Kidney tubule cell (primary cell): ENCODE measurements at regions not wholly inside any gene's neighbourhood (a gene's known extent, or its start where the extent isn't known, plus 50 kb on each side); places are given as distances from the start of the nearest gene placed in this dataset.
"Not testable (repeated sequence)": the region's sequence is repeated elsewhere in the genome, so short reads cannot be mapped to it uniquely, and the experiment has no call there.

ENCODE experiments used
- DNase-seq: peaks from one replicate; pipeline ENCODE4 v3.0.0-alpha.2; 2018; ENCODE audit warnings: low spot score

DNA sequence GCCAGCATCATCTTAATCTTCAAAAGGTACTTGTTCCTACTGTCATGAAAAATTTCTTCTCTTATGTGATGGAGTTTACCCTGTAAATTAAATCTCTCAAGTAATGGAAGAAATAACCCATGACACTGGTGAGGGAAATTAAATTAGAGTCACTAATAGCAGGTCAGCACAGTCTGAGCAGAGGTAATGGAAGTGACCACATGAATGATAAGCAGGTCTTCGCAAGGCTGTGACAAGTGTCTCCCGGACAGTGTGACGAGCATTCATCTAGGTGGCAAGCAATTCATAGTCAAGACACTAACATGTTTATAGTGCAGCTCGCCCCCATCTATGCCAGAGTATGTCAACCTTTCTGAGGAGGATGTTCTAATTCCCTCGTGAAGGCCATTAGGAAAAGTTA lies 249.2 kb downstream of the FRK start:
- no peak for DNase-seq

DNA sequence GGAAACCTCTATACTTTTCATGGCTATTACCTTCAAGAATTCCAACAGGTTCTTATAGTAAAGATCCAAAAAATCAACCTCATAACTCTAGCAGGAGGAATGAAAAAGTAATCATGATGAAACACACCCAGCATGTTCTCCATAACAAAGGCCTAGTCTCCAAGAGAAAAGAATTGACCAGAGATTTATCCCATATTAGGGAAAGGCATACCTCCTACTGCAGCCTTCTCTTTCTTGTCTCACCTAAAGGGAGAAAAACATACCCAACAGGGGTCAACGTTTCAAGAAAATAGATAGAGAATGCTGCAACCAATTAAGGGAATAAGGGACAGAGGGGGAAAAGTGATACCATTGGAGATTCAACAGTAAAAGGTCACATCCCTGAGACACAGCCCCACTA lies 262.5 kb downstream of the FRK start:
- DNase-seq, result no peak

DNA sequence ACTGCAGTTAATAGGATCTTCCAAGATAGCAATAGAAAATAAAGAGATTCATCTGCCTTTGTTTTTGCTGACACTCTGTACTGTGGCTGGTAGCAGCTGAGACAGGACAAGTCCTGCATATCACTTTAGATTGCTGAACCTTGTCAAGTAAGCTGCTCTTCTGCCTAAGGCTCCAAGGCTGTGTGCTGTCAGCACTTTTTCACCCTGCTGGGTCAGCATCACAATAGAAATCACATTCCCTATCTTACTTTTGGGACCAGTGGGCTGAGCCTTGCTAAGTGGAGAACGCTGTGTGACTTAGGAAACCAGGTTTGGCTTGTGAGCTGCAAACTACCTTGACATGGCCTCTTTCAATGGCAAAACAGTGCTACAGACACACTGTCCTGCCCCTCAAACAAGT lies 263.9 kb downstream of the FRK start:
- no peak for DNase-seq

DNA sequence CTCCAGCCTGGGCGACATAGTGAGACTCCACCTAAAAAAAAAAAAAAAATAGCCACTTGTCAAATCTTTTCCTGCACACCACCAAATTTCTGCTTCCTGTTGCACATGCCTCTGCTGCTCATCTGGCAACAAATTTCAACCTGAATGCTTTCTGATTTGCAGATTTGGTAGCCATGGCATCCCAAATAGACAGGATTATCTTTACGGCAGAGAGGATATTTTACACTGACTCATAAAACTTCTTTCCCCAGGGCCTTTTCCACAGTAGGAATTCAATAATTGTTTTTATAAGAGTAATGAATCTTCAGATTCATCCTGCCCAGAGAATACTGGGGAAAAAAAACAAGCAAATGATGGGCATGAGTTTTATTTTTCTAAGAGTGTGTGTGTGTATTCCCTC lies 264.6 kb downstream of the FRK start:
- DNase-seq, result no peak

DNA sequence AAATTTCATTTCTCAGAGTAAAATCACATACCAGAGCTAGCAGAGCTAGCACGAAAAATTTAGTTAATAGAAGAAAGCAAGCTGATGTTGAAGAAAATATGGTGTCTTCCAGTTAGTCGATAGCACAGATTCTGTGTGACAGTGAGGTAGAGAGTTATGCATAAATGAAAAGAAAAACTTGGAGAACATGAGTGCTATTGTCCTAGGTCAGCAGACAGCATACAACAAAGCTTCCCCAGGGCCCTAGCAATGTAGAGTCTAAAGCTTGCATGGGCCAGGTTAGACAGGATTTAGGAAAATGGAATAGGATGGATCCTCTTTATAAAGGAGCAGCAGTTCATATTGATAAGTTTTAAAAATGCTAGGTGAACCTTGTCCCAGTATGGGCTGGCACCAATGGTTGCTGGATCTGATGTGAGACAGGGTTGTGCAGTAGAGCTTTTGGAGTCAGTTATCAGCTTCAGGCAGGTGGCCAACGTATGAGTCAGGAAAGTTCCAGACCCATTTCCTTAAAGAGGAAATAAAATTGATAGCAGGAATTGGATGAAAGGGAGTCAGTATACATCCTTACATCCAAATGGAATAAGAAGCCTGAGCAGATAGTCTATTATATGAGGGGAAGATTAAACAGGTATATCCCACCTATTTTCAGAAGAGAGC lies 277.2 kb downstream of the FRK start:
- peak; percentile 8 for DNase-seq

DNA sequence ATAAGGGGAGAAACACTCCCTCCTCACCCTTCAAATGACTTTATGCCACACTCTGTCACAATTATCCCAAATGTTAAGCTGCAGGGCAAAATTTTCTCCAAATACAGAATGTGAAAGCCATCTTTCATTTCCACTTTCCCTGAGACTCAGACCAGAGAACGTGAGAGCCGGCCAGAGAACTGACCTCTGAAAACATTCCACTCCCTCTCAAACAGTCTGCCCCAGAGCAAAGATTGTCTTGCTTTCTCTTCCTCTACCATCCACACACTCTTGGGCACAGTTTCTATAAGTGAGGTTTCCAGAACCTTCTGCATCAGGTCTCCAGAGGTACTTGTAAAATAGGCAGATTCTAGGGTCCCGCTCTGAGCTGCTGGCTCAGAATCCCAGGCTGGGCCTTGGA lies 278.1 kb downstream of the FRK start:
- DNase-seq, result no peak

DNA sequence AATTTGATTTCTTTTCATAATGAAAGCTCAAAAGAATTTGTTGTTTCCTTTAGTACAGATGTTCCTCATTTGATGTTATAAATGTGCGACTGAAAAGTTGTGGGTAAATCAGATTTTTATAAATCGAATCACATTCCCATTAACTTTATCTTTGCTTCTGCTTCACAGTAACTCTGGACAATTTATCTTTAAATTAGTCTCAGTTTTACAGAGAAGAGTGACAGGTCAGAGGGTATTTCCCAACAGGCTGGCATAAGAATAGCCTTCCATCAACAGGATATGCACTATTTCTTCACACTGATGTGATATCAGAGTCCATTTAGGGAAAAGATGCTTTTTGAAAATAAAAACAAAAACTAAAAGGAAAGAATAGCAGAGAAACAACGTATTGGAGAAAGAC lies 286.9 kb downstream of the FRK start:
- no peak for DNase-seq

DNA sequence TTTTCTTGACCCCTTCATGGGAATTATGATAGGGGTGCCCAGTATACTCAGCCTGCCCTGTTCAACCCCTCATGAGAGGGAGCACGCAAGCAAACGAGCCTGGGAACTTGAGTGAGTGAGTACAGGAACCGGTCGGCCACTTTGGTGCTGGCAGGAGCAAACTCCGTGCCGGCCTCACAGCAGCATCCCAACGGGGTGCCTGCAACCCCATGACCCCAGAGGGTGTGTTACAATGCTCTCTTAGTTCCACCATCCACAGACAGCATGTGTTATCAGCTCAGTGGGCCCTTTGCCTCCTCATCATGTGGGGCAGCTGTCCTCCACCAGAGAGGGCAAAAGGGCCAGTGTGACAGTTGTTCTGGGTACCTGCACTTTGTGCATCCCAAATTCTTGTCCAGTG lies 289.8 kb downstream of the FRK start:
- DNase-seq, result no peak

DNA sequence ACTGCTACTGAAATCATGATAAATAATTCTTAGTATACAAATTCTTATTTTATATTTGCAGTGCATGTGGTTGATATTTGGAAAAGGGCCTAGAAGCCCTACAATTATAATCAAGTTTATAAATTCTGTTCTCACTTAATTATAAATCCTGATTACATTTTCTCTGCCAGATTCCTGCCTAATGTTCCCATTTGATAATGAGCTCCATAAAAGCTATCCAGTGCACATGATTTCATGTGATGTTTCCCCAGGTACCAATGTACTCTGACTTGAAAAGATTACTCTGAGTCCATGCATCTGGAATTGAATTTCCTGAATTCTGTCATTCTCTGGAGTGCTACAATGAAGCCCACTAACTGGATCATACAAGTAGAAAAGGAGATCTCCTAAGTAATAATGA lies 292.2 kb downstream of the FRK start:
- DNase-seq, result no peak

DNA sequence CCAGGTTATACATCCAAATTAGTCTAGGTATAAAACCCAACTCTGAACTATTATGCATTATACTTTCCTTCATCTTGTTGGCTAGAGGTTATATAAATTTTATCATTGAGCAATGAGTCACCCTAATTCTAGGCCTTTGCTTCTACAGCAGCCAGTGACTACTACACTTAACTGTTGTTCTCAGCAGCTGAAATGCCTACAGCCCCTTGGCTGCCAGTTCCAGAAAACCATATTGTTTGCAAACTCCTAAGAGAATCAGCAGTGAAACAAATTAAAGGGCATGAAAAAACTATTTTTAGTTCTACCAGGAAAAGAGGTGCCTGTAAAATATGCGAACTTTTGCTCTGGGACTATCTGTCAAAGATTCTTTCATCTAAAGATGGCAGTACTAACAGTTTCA lies 292.8 kb downstream of the FRK start:
- no peak for DNase-seq

DNA sequence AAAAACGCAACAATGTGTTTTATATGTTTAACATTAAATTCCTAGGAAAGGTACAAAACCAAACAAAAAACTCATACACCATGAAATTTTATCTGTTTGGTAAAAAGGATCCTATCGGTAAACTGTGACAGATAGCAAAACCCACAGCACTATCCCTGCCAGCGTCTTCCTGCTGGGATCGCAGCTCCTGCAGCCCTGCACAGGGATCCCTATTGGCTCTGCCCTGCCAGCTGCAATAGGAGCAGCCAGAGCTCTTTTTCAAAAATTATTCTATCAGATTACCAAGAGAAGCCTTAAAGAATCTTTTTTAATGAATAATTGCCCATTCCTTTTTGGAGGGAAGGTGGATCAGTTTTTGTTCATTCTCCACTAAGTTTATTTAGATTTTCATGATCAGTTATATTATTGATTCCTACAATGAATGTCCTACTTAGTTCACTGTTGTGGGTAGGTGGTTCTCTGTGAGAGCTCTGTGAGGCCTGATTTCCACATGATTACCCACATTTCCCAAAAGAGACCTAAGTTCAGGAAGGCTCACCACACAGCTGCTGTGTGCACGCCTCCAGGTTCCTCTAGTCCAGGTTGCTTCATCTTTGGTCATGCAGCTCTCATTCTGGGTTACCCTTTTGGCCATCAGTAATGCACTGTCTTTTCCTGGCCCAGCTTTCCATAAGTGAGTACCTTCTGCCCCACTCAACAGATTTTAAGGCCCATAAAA lies 293.8 kb downstream of the FRK start:
- no peak for DNase-seq

DNA sequence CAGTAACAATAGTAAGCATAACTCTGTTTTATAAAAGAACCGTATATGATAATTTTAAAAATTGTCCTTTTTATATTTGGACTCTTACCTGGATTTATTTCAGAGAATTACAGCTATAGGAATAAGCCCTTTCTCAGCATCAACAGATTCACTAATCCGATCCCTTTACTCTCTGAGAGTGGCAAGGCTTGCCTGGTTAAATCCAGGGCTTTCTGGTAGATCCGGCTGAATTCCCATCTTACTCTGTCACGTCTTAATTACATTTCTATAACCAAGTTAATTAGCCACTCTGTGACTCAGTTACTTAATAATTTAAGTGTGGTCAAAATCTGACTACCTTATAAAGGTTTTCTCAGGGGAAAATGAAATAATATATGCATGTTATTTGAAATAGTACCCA lies 294.7 kb downstream of the FRK start:
- DNase-seq, result no peak

DNA sequence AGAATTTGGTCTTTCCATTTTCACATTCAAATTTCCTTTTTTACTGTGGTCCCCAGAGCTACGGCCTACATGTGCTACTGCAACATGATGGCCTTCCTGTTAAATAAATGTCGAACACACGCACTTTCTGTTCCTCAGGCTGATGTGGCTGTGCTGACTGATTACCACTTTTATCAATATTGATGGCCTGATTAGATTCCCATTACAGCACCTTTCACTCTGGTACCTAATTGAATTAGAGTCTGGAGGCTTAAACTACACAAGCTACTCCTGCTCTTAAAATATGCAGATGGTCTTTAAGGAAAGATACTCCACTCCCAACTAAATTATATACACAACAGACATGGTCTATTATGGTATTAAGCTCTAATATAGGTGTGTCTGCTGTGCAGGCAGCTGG lies 301.6 kb downstream of the FRK start:
- no peak for DNase-seq

DNA sequence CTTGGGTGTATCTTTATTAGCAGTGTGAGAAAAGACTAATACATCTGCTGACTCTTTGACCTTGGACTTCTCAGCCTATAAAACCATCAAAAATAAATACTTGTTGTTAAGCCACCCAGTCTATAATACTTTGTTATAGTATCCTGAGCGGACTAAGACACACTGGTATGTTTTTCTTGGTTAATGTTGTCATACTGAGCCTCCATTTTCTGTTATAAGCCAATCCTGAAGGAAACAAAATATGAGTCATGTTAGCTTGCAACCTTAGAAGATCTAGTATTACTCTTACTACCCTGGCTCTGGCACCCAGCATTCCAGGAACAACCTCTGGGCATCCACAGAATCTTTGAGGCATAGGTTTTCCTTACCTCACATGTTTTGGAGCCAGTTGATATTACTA lies 307.2 kb downstream of the FRK start:
- DNase-seq, result peak; percentile 38

DNA sequence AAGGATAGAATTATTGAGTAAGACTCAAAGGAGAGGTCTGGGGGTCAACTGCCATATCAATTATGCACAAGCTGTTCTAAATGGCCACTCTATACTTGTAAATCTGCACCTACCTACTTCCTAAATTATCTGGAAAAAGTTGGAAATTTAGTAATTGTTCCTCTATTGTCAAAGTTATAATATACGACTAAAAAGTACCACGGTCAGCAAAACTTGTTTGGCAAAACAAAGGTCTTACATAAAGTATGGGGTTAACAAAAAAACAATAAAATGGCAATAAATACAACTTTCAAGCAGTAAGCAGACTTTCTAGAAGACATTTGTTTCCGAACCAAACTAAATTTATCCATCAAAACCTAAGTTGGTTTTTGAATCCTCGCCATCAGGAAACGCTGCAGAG lies 309.7 kb downstream of the FRK start:
- no peak for DNase-seq

DNA sequence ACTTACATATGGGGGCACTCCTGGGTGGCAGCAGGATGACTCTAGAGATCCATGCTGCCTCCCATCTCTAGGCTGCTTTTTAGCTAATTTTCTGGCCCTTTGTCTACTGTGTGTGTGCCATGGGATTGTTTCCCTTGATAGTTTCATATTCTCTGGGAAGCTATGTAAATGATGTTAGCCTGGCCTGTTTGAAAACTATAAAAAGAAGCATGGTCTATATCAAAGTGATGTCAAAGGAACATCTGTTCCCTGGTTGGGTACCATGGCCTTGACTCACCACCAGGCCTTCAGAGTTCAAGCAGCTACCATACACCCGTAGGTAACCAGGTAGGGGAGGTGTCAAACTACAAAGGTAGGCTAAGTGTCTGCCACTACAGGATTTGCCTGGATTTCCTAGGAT lies 310.4 kb downstream of the FRK start:
- no peak for DNase-seq

DNA sequence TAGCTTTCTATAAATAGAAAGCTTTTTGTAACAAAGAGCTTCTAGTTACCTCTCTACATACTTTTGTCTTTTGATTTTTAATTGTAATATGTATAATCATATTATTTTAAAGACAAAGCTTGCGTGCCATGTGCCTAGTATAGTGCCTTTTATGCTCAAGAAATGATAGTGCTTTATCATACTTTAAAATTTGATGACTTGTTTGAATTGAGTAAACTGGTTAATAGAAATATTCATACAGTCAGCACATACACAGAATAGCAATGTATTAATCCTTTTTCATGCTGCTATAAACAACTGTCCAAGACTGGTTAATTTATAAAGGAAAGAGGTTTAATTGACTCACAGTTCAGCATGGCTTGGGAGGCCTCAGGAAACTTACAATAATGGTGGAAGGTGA lies 313.0 kb downstream of the FRK start:
- DNase-seq, result no peak

DNA sequence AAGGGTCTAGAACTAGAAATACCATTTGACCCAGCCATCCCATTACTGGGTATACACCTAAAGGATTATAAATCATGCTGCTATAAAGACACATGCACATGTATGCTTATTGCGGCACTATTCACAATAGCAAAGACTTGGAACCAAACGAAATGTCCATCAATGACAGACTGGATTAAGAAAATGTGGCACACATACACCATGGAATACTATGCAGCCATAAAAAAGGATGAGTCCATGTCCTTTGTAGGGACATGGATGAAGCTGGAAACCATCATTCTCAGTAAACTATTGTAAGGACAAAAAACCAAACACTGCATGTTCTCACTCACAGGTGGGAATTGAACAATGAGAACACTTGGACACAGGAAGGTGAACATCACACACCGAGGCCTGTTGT lies 314.1 kb downstream of the FRK start:
- DNase-seq, result not testable (repeated sequence)

DNA sequence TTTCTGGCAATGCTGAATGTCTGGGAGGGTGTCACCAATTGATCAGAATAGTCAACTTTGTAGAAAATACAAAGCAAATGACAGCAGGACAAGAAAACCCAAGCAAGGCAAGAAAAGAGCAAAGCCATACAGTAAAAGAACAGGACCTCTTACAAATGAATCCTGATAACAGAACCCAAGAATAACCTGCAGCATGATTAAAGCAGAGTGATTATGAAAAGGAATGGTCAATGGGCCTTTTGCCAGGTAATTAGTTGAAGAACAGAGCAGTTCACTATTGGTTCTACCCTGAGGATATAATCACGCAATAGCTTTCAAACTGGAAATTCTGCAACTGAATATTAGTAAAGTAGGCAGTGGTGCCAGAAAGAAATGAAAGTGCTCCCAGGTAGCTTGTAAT lies 319.8 kb downstream of the FRK start:
- DNase-seq, result no peak

DNA sequence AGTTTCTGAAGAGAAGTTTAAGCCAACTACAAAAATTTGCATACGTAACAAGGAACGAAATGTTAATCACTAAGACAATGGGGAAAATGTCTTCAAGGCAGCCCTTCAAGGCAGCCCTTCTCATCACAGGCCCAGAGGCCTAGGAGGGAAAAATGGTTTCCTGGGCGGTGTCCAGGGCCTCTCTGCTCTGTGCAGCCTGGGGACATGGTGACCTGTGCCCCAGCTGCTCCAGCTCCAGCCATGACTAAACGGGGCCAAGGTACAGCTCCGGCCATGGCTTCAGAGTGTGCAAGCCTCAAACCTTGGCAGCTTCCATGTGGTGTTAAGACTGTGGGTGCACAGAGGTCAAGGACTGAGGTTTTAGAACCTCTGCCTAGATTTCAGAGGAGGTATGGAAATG lies 325.1 kb downstream of the FRK start:
- no peak for DNase-seq

DNA sequence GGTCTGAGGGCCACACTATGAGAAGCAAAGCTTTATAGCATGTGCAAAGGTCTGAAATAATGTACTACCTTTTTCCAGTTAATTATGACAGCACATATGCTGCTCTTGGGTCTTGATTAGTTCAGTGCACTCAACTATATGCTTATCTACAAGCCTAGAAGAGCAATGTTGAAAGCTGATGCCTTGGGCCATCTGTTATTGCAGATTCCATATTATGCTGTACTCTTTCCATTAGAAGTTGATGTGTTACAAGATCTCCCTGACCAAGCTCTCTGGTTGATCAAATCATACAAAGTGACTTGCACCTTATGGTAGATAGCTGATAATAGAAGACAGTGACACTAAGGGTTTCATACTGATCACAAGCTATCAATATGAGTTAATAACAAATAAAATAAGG lies 327.3 kb downstream of the FRK start:
- no peak for DNase-seq

DNA sequence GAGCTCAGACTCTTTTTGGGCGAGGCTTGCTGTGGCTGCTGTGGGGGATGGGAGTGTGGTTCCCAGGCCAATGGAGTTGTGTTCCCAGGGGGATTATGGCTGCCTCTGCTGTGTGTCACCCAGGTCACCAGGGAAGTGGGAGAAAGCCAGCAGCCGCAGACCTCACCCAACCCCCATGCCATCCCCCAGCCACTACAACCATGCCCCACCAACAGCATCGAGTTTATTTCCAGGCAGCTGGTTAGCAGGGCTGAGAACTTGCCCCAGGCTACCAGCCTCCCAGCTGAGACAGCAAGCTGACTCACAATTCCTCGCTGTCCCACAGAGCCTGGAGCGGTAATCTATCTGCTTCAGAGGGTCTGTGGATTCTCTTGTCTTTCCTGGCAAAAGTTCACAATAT lies 331.7 kb downstream of the FRK start:
- DNase-seq, result no peak

DNA sequence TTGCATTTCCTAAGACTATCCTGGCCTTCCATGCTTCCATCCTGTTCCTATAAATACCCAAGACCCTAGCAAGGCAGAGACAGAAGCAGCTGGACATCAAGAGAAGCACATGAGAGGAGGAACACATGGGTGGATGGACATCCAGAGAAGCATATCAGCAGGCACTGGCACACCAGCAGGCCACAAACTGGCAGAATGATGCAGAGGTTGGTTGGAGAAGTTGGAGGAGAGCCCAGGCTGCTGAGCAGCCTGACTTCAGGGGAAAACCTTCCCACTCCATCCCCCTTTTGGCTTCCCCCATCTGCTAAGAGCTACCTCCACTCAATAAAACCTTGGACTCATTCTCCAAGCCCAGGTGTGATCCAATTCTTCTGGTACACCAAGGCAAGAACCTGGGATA lies 332.5 kb downstream of the FRK start:
- DNase-seq, result no peak

DNA sequence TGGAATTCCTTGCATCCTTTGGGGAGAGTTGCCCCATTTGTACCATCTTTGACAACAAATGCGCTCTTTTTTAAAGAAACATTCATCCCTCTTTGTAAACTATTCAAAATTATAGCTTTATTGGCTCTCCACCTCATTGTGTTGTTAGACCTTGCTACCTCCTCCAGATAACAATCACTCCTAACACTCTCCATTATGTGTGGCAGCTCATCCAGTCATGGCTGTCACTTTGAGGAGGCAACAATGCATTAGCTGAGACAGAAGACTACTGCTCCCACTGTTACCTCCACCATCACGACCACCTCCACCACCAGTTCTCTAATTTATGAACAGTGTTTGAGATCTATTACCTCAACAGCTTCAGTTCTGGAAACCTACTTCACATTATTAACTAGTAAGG lies 339.1 kb downstream of the FRK start:
- no peak for DNase-seq
